Cardiac fibroblast (primary cell): ENCODE measurements at regions not wholly inside any gene's neighbourhood (a gene's known extent, or its start where the extent isn't known, plus 50 kb on each side); places are given as distances from the start of the nearest gene placed in this dataset.

ENCODE experiments used
- DNase-seq, 2 donors: peaks; one replicate each; pipeline versions ENCODE4 v3.0.0 to v3.0.0-alpha.2; 2010; ENCODE audit warnings: low read depth in 2 of 2
- H3K4me3 ChIP-seq, 2 donors: replicated peaks in 1 of 2; 1 replicate in 1 of 2; 2 replicates in 1 of 2; pipeline ENCODE4 v1.5.1; 2011; ENCODE audit warnings: low read depth in 2 of 2, low read length in 2 of 2, mild to moderate bottlenecking in 2 of 2, moderate library complexity in 1 of 2
- CTCF ChIP-seq: IDR thresholded peaks from one replicate; pipeline ENCODE4 v1.5.1; 2011; ENCODE audit warnings: low read depth, mild to moderate bottlenecking, low read length, inconsistent platforms

- no peak for DNase-seq
- no peak overlapping the region for H3K4me3 ChIP-seq
- no peak for TF ChIP-seq CTCF
Observed at GRCh38 chr15:81962482-81962881, 83.3 kb downstream of the MEX3B start.

- DNase-seq, result no peak
- no peak for TF ChIP-seq CTCF
- H3K4me3 ChIP-seq, result no peak overlapping the region
Observed at GRCh38 chr15:81959196-81959595, 86.6 kb downstream of the MEX3B start.

GRCh38 chr15:81957698-81958097 is 88.1 kb downstream of the MEX3B start:
- no peak overlapping the region for H3K4me3 ChIP-seq
- no peak for DNase-seq
- TF ChIP-seq CTCF, result no peak

GRCh38 chr15:81955382-81956062 is 90.3 kb downstream of the MEX3B start:
- no peak overlapping the region for H3K4me3 ChIP-seq
- no peak for DNase-seq
- TF ChIP-seq CTCF, result no peak

- TF ChIP-seq CTCF, result no peak
- DNase-seq, result no peak
- no peak overlapping the region for H3K4me3 ChIP-seq
Observed at GRCh38 chr15:81954158-81954783, 91.5 kb downstream of the MEX3B start.

GRCh38 chr15:81950841-81951414 is 94.9 kb downstream of the MEX3B start:
- peak; percentile 13 to 59 for DNase-seq
- H3K4me3 ChIP-seq, result no peak overlapping the region
- TF ChIP-seq CTCF, result no peak
